ENCODE measurements at regions not wholly inside any gene's neighbourhood (a gene's known extent, or its start where the extent isn't known, plus 50 kb on each side); places are given as distances from the start of the nearest gene placed in this dataset.
"Not testable (repeated sequence)": the region's sequence is repeated elsewhere in the genome, so short reads cannot be mapped to it uniquely, and the experiment has no call there.

DNA sequence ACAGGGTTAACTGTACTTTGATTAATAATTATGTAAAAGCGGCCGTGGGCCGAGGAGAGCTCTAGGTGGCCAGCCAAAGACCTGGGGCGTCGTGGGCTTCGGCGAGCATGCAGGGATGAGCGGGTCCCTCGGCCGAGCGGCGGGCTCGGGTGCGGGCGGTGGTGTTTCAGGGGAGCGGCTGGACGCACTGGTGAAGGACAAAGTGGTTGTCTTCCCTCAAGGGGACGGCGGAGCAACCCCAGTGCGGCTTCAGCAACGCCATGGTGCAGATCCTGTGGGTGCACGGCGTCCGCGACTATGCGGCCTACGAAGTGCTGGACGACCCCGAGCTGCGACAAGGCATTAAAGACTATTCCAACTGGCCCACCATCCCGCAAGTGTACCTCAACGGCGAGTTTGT is 103.0 kb upstream of the C1GALT1C1 start:
- no peak overlapping the region for H3K4me3 ChIP-seq (ENCODE audit: low read depth, low read length)
- TF ChIP-seq, protein P1, sequence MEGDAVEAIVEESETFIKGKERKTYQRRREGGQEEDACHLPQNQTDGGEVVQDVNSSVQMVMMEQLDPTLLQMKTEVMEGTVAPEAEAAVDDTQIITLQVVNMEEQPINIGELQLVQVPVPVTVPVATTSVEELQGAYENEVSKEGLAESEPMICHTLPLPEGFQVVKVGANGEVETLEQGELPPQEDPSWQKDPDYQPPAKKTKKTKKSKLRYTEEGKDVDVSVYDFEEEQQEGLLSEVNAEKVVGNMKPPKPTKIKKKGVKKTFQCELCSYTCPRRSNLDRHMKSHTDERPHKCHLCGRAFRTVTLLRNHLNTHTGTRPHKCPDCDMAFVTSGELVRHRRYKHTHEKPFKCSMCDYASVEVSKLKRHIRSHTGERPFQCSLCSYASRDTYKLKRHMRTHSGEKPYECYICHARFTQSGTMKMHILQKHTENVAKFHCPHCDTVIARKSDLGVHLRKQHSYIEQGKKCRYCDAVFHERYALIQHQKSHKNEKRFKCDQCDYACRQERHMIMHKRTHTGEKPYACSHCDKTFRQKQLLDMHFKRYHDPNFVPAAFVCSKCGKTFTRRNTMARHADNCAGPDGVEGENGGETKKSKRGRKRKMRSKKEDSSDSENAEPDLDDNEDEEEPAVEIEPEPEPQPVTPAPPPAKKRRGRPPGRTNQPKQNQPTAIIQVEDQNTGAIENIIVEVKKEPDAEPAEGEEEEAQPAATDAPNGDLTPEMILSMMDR (conservative IDR thresholded peaks at IDR 0.05; ENCODE audit: low read depth, low read length) = no peak
- no peak for DNase-seq (ENCODE audit: low read depth)

DNA sequence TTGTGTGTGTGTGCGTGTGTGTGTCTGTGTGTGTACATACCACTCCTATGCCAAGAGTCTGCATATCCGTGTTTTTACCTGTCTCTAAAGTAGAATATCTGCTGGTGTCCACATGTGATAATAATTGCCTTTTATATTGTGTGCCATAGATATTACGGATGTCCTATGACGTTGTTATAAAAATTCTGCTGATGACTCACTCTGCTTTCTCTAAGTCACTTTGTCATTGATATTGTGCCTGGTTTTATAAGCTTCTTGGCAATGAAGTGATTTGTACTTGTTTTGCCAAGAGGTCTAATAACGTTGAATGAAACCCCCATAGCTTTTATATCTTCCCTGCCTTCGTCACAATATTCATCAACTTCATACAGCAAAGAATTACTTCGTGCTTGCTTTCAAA is 102.6 kb upstream of the C1GALT1C1 start:
- DNase-seq (ENCODE audit: low read depth) = no peak
- no peak overlapping the region for H3K4me3 ChIP-seq (ENCODE audit: low read depth, low read length)
- TF ChIP-seq, protein P1 (conservative IDR thresholded peaks at IDR 0.05; ENCODE audit: low read depth, low read length) = no peak

DNA sequence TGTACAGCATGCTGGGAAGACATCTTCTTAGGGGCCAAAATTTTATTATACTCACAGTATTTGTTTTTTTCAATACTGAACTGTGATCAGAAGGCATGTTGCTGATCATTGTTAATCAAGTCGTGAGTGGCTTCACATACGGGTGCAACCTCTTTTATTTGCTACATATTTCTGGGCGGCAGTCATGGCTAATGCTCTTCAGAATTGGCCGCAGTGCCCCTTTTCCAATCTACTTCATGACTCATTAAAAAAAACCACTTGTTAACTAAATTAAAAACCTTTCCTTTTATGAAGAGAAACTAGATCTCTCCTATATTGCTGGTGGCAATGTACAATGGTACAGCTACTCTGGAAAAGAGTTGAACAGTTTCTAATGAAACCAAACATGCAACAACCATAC is 101.5 kb upstream of the C1GALT1C1 start:
- no peak overlapping the region for H3K4me3 ChIP-seq (ENCODE audit: low read depth, low read length)
- TF ChIP-seq, protein P1 (conservative IDR thresholded peaks at IDR 0.05; ENCODE audit: low read depth, low read length) = no peak
- DNase-seq (ENCODE audit: low read depth) = no peak

DNA sequence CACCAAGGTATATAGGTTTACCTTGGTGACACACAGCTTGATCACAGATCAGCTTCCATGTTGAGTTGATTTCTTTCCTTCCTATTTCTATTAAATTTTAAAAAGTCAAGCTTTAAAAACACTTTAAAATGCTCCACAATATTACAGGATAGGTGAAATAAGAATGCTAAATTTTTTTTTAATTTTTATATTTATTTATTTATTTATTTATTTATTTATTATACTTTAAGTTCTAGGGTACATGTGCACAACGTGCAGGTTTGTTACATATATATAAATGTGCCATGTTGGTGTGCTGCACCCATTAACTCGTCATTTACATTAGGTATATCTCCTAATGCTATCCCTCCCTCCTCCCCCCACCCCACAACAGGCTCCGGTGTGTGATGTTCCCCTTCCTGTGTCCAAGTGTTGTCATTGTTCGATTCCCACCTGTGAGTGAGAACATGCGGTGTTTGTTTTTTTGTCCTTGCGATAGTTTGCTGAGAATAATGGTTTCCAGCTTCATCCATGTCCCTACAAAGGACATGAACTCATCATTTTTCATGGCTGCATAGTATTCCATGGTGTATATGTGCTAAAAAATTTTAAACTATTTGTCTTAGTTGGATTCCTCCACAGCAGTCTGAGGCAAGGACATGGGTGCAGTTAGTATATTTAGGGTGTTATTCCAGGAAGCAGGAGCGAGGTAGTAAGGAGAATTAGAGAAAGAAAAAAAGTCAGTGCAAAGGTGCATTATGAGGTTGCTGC is 99.8 kb upstream of the C1GALT1C1 start:
- not testable (repeated sequence) for H3K4me3 ChIP-seq (ENCODE audit: low read depth, low read length)

DNA sequence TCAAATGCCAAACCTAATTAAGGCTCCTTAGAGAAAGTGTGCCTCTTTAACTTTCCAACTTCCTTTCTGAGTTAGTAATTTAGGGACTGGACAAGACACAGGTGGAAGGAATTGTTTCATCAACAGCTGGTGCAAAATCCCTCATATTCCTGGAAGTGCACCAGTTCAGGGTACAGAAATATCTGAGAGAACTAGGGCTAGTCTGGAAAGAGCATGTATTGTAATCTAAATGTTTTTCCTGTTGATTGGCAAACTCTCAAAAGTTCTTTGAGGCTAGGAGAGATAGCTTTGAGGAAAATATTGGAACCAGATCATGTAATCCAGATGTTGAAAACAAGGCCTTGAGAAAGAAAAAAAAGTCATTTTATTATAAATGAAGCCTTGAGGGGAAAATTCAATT is 98.1 kb upstream of the C1GALT1C1 start:
- TF ChIP-seq, protein P1 (conservative IDR thresholded peaks at IDR 0.05; ENCODE audit: low read depth, low read length) = no peak
- no peak overlapping the region for H3K4me3 ChIP-seq (ENCODE audit: low read depth, low read length)
- DNase-seq (ENCODE audit: low read depth) = no peak

More for the DNA sequence above, 99.8 kb upstream of the C1GALT1C1 start:
- not testable (repeated sequence) for DNase-seq (ENCODE audit: low read depth)

DNA sequence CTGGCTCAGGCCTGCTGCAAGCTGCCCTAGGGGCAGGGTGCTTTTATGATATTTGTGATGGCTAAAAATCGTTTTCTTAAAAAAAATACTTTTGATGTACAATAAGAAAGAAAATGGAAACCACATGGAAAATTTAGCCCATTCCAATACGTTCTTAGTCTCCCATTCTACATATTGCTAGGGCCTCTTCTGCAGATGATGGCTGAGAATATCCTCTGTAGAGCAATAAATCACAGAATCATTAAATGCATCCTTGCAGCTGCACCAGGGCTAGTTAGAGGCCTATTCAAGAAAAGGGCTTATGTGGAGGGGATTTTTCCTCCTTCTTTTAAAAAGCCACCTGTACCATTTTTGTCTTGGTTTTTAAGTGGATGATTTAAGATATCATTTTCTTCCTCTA is 97.6 kb upstream of the C1GALT1C1 start:
- no peak for DNase-seq (ENCODE audit: low read depth)
- TF ChIP-seq, protein P1 (conservative IDR thresholded peaks at IDR 0.05; ENCODE audit: low read depth, low read length) = no peak
- H3K4me3 ChIP-seq (ENCODE audit: low read depth, low read length) = no peak overlapping the region

DNA sequence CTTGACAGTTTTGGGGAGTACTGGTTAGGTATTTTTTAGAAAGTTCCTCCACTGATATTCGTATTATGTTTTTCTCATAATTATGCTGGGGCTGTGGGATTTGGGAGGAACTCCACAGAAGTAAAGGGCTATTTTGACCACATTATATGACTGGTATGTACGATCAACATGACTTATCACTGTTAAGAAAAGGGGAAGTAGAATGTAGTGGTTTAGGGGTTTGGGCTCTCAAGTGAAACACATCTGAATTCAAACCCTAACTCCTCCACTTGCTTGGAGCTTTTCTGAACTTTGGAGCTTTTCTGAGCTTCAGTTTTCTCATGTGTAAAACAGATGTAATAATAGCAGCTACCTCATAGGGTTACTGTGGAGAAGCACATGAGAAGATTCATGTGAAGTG is 96.4 kb upstream of the C1GALT1C1 start:
- no peak for DNase-seq (ENCODE audit: low read depth)
- TF ChIP-seq, protein P1 (conservative IDR thresholded peaks at IDR 0.05; ENCODE audit: low read depth, low read length) = no peak
- H3K4me3 ChIP-seq (ENCODE audit: low read depth, low read length) = no peak overlapping the region
